GM18909 (cell line): ENCODE measurements at regions not wholly inside any gene's neighbourhood (a gene's known extent, or its start where the extent isn't known, plus 50 kb on each side); places are given as distances from the start of the nearest gene placed in this dataset.

Experiments
- ATAC-seq: cut with Tn5 transposase; IDR thresholded peaks from one replicate; pipeline ENCODE4 v1.9.1; 2021; ENCODE audit warnings: mild to moderate bottlenecking; ENCODE audit not compliant: unreplicated experiment, poor library complexity

DNA sequence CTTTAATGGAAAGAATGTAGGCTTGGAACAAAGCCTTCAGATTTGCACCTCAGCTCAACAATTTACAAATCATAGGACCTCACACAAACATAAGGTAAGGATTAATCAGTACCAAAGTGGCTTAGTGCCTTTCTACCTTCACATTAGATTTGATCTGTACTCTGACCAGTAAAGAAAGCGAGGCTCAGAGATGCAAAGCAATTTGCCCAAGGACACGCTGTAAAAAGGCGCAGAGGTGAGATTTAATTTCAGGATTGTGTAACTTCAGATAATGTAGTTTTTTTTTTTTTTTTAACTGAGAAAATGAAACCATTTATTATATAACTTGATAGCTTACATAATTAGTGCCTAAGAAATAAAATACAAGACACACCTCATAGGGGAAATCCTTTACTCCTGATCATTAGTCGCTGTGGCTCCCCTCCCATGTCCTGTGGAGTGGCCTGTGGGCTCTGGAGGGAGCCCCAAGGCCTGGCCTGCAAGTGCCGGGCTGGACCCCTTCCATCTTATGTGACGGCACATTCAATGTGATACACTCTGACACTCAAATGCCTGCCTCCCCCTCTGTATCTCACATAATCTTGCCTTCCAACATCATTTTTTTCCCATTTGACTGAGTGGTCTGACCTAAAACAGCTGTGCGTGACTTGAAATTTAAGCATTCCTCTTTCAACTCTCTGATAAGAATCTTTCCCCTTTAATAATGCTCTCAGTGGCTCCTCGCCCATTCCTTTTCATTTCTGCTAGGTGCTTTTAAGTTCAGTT lies 426.5 kb upstream of the DAB1 start:
- ATAC-seq, result no peak

DNA sequence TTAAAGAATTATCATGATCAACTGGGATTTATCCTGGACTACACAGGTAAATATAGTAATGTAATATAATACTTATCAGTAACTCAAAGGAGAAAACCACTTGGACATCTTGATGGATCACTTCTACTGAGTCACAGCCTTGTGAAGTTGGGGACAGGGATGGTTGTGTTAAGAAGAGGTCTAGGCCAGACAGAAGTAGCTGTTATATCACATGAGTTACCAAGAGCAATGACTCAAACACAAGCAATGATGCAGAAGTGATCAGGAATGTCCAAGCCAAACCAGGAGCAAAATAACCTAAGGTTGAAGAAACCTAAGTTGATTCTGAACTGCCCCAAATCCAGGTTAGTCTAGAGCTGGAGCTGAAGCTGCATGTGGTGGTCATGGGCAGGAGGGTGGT lies 424.5 kb upstream of the DAB1 start:
- ATAC-seq, result no peak

DNA sequence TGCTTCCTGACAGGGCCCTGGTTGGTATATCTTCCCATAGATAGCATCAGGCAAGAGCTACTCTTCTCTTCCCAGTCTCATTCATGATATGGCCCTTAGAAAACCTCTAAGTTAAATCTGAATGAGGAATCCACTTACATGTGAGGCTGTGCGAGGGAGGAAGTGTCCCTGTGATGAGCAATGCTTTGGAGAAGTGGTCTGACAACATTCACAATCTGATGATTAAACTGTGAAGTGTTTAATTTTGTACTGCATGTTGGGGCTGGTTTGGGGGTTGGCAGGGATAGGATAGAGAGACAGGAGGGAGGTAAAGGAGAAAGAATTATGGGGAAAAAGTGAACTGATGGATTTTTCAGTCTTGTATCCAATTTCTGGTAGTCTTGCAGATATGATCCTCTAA lies 421.2 kb upstream of the DAB1 start:
- no peak for ATAC-seq

DNA sequence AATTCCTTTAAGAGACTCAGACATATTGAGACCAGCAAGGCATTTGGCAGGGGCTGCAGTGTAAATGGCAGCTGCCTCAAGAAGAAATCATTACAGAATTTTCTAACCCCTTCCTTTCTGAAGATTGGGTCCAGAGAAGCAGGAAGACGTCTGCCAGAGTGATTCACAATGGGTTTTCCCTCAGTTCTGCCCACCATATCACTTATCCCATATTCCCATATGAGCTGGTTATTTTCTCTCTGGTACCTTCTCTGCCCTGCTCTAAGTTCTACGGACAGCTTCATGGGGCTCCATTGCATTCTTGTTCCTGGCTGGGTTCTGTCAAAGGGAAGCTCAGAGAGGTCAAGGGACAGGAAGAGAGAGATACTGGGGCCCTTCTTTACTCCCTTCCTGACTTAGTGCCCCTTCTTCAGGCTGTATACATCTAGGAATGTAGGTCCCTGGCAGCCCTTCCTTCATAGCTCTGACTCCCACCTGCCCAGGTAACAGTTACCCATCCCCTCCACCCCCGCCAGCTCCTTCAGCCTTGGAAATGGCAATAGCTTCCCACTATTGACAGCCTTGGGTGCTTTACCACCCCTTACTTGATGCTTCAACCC lies 420.6 kb upstream of the DAB1 start:
- no peak for ATAC-seq

GRCh38 chr1:57843760-57844159 lies 419.9 kb upstream of the DAB1 start:
- ATAC-seq, result no peak

DNA sequence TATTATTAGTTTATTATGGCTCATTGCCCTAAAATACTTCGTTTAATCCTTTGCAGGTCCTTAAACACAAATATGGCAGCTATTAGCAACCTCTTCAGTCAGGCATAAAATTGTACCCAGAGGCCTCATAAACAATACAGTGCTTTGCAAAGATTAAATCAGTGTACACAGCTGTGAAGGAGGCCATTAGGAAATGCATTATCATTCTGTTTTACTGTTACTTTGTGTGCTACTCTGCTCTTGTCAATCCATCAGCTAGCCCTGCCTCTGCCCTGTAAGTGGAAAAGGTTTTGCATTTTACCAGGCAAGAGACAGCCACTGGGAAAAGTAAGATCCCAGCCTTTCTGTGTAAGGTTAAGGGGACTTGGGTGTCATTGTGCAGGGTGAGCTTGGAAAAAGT lies 415.7 kb upstream of the DAB1 start:
- no peak for ATAC-seq

GRCh38 chr1:57839067-57839466 lies 415.2 kb upstream of the DAB1 start:
- no peak for ATAC-seq

DNA sequence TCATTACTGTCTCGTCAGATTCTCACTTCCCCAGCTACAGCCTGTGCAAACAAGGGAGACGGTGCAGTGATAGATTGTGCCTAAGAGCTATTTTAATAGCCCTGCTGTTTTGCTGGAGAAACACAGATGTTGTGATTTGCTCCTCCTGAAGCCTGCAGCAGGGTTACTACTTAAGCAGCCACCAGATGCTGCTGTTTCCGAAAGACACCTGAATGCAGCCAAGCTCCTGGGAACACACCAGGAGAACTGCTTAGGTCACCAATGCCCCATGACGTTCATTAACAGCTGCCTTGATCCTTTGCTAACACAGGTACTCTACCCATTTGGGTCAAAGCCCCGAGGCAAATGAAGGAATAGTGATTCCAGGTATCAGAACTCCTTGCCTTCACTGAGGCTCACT lies 411.8 kb upstream of the DAB1 start:
- ATAC-seq, result no peak

- ATAC-seq, result no peak
Measured at GRCh38 chr1:57833296-57833695, 409.4 kb upstream of the DAB1 start.

DNA sequence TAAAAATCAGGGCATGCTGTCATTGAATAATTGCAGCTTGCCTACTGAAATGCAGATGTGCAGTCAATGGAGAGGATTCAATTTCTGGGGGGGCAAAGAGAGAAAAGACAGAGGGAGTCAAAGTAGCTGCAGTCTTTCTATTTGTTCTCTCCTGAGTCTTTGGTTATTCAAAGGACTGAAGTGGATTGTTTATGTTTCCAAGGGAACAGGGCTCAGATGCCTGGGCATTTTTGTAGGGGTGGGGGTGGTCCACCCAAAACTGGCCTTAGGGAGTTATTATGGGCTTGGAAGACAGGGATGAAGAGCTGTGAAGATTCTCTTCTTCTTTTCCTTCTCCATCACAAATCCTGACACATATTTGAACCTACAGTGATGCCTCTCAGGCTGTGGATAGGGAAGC lies 408.8 kb upstream of the DAB1 start:
- ATAC-seq, result no peak

- no peak for ATAC-seq
Measured at GRCh38 chr1:57831624-57832023, 407.8 kb upstream of the DAB1 start.

- no peak for ATAC-seq
Measured at GRCh38 chr1:57826535-57826934, 402.7 kb upstream of the DAB1 start.

DNA sequence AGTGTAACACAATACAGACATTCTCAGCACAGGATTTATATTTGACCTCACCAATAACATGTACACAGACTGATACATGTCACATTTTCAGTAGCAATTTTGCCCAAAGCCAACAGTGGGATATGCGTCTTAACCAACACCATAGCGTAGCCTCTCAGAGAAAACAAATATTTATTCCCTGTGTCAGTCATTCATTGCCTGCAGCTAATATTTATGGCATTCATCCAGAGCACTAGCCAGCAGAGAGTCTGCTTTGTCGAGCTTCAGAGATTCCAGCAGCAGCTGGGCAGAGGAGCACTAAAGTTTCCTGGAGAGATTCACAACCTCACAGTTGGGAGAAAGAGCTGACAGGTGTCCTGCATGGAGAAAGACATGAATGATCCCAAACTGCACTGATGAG lies 400.7 kb upstream of the DAB1 start:
- no peak for ATAC-seq

DNA sequence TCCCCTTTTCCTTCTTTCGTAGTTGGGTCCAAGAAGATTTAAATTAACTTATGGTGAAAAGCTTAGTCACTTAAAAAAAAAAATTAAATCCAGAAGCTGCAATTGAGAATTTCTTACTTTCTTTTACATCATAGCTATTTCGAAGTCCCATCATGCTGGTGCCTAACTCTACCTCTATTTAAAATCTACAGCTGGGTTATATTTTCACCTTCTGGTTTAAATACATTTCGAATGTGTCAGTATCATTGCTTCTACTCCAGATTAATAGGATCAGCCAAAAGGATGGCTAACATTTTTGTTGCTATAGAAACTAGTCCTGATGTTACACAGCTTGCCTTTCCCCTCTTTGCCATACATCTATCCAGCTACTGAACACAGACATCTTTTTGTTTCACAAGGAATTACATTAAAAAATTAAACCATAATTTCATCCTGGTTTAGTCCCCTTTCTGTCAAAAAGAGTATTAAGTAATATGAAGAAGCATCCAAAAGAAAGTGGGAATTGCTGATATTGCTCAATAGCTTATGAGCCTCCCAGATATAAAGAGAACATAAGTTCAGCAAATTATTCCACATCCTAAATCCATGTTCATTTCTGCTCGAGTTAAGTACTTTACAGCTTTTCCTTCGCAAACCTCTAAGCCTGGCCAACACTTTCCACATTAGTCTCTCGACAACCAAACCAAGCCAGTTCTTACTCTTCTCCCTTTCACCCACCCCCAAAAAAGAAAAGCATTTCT lies 396.7 kb upstream of the DAB1 start:
- ATAC-seq, result no peak

- ATAC-seq, result no peak
Measured at GRCh38 chr1:57819893-57820292, 396.0 kb upstream of the DAB1 start.

- no peak for ATAC-seq
Measured at GRCh38 chr1:57803586-57803985, 379.7 kb upstream of the DAB1 start.

- ATAC-seq, result no peak
Measured at GRCh38 chr1:57800376-57800775, 376.5 kb upstream of the DAB1 start.

- no peak for ATAC-seq
Measured at GRCh38 chr1:57799490-57800115, 375.7 kb upstream of the DAB1 start.

DNA sequence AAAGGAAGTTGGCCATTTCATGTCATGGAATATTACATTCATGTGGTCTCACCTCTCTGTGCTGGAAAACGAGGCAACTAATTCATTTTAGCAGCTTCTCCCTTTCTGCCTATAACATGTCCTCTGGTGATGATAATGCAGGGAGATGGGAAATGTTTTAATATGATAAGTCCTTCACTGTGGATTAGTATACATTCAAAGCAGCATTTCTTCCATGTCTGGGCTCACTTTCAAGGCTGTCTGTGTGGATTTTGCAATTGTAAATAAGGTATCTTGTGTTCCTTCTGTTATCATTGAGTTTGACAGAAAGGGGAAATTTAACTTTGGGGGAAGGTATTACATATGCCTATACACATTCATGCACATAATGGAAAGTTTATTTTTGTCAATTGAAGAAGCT lies 374.7 kb upstream of the DAB1 start:
- ATAC-seq, result no peak

DNA sequence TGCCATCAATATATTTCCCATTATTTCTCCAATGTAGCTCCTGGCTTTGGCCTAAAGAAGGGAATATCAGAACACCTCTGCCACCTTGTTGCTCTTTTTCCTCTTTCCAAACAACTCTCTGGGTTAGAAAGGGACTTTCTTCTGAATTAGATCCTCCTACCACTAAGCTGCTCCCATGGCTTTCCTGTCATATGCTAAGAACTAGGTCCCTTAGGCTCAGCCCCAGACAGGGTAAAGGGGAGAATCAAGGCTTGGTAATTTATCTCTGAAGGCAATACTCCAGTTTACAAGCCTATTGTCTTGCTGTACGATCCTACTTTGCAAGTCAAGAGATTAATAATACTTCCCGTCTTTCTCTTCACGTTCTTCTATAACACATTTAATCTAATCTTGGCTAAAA lies 373.2 kb upstream of the DAB1 start:
- no peak for ATAC-seq

DNA sequence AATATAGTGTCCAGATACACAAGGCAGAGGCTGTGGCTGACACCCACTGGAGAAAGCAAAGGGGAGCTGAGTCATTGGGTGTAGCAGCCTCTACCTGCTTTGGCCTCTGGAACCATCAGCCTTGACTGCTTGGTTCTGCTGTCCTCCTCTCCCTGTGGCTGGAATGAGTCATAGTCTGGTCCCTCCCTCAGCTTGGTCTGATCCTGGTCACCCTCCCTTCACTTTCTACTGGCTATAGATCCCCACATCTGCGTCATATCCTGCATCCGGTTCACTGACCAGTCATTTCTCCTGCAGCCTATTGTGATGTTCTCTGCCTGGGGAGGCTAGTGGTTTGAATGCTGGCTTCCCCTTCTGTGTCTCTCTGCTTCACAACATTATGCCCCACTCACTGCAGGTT lies 372.8 kb upstream of the DAB1 start:
- no peak for ATAC-seq
